ENCODE measurements at regions not wholly inside any gene's neighbourhood (a gene's known extent, or its start where the extent isn't known, plus 50 kb on each side); places are given as distances from the start of the nearest gene placed in this dataset.

DNA sequence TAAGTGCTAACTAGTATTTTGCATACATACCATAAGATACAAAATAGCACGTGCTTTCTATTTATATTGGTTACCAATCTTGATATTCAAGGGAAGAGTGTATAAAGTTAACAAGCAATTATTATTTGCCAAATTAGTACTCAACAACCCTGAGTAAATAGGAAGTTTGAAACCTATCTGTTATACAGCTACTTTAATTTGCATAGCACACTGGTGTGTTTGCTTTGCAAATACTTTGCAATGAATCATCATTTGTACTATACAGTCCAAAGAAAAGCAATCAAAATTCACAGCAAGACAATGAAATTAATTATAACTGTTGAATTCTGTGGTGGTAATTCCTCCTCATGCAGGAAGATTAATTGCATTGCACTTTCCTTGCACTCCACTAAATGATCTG lies 469.1 kb downstream of the PRKD1 start:
- TF ChIP-seq, protein P1, sequence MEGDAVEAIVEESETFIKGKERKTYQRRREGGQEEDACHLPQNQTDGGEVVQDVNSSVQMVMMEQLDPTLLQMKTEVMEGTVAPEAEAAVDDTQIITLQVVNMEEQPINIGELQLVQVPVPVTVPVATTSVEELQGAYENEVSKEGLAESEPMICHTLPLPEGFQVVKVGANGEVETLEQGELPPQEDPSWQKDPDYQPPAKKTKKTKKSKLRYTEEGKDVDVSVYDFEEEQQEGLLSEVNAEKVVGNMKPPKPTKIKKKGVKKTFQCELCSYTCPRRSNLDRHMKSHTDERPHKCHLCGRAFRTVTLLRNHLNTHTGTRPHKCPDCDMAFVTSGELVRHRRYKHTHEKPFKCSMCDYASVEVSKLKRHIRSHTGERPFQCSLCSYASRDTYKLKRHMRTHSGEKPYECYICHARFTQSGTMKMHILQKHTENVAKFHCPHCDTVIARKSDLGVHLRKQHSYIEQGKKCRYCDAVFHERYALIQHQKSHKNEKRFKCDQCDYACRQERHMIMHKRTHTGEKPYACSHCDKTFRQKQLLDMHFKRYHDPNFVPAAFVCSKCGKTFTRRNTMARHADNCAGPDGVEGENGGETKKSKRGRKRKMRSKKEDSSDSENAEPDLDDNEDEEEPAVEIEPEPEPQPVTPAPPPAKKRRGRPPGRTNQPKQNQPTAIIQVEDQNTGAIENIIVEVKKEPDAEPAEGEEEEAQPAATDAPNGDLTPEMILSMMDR (IDR thresholded peaks at IDR 0.05; ENCODE audit: low read depth, low read length): no peak
- H3K4me3 ChIP-seq (replicated peaks in 1 of 2; ENCODE audit: low read depth in 2 of 2, low read length in 2 of 2): no peak overlapping the region
- DNase-seq (ENCODE audit: low read depth in 2 of 2): no peak

DNA sequence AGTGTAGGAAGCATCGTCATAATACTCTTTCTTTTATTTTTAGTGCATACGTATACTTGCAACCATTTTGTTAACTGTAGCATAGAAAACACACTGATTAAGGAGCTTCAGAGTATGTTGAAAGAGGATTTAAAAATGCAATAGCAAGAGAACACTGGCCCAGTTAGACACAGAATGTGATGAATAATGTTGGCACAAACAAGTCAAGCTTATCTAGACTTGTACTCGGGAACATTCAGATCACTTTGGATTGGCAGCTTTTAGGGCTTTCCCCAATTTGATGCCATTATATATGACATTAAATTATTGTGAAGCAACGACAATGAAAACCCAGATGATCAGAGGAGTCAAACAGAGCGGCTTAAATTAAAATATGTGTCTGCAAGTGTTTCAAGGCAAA lies 468.1 kb downstream of the PRKD1 start:
- H3K4me3 ChIP-seq (replicated peaks in 1 of 2; ENCODE audit: low read depth in 2 of 2, low read length in 2 of 2): no peak overlapping the region
- peak in 1 of 2 donors; percentile 31 for DNase-seq (ENCODE audit: low read depth in 2 of 2)
- TF ChIP-seq, protein P1 (IDR thresholded peaks at IDR 0.05; ENCODE audit: low read depth, low read length): no peak

DNA sequence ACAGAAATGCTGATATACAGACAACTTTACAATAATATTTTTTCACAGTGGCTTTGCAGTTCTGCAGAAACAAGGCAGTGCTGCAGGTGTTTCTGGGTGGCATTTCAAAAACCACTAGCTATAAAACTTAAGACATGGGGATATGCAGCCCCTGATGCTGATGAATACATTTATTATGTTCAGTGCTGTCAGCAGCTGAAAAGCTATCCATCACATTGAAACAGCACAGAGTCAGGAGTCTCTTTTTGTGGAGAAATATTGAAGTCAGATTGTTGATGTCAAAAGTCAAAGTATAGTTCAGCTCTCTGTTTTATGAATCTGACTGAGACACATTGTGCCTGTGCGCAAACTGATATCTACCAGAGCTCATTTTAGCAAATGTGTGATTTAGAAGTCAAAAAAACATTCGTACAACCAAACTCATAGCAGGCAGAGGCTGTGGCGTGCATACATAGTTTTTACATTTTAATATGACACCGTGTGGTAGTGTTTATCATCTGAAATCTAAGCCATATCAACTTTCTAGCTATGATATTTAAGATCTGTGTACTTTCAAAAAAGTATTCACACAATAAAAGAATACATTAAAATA lies 467.6 kb downstream of the PRKD1 start:
- DNase-seq (ENCODE audit: low read depth in 2 of 2): no peak
- TF ChIP-seq, protein P1 (IDR thresholded peaks at IDR 0.05; ENCODE audit: low read depth, low read length): no peak
- no peak overlapping the region for H3K4me3 ChIP-seq (replicated peaks in 1 of 2; ENCODE audit: low read depth in 2 of 2, low read length in 2 of 2)

DNA sequence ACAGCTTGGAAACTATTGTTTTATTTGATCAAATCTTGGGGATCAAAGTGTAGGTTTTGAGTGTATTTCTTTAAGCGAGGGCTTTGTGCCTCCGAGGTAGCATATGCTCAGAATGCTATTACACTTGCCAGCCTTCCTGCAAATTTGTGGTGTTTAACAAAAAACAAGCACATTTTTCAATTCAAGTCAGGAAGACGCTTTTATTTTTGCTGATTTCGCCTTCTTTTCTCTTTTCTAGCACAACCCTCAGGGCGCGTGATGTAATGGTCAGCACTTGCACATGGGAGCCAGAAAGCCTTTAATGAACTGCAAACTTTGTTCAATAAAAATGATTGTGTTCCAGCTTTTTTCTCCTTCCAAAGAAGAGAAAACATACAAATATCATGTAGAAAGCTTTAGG lies 466.5 kb downstream of the PRKD1 start:
- TF ChIP-seq, protein P1 (IDR thresholded peaks at IDR 0.05; ENCODE audit: low read depth, low read length): no peak
- H3K4me3 ChIP-seq (replicated peaks in 1 of 2; ENCODE audit: low read depth in 2 of 2, low read length in 2 of 2): no peak overlapping the region
- no peak for DNase-seq (ENCODE audit: low read depth in 2 of 2)

DNA sequence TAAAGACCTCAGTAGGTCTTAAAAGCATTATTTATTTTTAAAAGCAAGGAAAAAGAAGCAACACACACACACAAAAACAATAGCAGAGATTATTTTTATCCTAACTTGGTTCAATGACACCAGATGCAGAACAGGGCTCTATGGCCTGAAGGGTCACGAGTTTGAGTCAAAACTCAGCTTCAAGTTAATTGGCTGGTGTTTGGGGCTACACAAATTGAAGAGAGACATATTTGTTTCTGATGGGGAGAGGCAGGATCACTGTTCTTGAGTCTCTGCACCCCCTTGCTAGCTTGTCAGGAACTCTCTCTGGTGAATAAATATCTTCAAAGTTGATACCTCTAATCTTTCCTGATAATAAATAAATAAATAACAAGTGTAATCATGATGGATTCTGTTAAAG lies 466.1 kb downstream of the PRKD1 start:
- no peak for DNase-seq (ENCODE audit: low read depth in 2 of 2)
- no peak overlapping the region for H3K4me3 ChIP-seq (replicated peaks in 1 of 2; ENCODE audit: low read depth in 2 of 2, low read length in 2 of 2)
- TF ChIP-seq, protein P1 (IDR thresholded peaks at IDR 0.05; ENCODE audit: low read depth, low read length): no peak

DNA sequence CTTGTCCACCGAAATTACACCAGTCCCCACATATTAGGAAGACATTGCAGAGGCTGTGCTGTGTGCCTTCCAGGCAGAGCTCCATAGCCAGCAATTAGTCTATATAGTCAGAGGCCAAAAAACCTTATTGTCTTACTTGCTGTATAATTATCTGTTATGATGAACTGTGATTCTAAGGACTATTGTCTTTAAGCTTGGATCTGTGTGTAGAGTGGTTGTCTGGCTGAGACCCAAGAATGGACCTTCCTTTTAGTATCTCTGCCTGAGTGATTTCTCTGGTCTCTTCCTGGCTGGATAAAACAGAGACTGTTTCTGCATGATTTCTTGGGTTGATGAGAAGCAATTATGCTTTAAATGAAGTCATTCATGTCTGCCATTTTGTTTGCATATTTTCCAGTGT lies 465.3 kb downstream of the PRKD1 start:
- TF ChIP-seq, protein P1 (IDR thresholded peaks at IDR 0.05; ENCODE audit: low read depth, low read length): no peak
- H3K4me3 ChIP-seq (replicated peaks in 1 of 2; ENCODE audit: low read depth in 2 of 2, low read length in 2 of 2): no peak overlapping the region
- no peak for DNase-seq (ENCODE audit: low read depth in 2 of 2)

DNA sequence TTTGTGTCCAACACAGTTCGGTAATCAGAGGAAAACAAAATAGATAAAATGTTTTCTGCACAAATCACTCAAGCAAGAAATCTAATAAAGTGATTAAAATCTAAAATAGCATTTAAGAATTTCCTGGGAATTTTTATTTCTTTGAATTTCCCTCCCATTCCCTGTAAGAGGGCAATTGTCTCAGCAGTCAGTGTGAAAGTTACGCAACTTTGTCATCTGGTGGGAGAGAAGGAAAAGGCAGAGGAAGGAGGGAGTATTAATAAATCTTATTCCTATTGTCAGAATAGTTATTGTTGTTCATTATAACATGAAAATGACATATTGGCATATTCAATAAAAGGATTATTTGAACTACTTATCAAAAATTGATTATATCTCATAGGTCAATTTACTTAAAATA lies 464.9 kb downstream of the PRKD1 start:
- DNase-seq (ENCODE audit: low read depth in 2 of 2): peak in 1 of 2 donors; percentile 12
- TF ChIP-seq, protein P1 (IDR thresholded peaks at IDR 0.05; ENCODE audit: low read depth, low read length): no peak
- H3K4me3 ChIP-seq (replicated peaks in 1 of 2; ENCODE audit: low read depth in 2 of 2, low read length in 2 of 2): no peak overlapping the region

Data from cardiac fibroblast (primary cell).